Erythroblast (primary cell): ENCODE measurements at regions not wholly inside any gene's neighbourhood (a gene's known extent, or its start where the extent isn't known, plus 50 kb on each side); places are given as distances from the start of the nearest gene placed in this dataset.

ENCODE experiments used
- GATA1 ChIP-seq: IDR thresholded peaks from 2 replicates; pipeline ENCODE4 v1.6.1; 2011; ENCODE audit warnings: low read depth, mild to moderate bottlenecking, control low read depth, low read length, moderate library complexity
- POLR2A ChIP-seq: IDR thresholded peaks from 2 replicates; pipeline ENCODE4 v1.6.1; 2011; ENCODE audit warnings: mild to moderate bottlenecking, low read length

GRCh38 chr3:187831125-187832051, 86.1 kb upstream of the BCL6 start:
- no peak for TF ChIP-seq POLR2A
- TF ChIP-seq GATA1: no peak
